GM19193 (cell line): ENCODE measurements at regions not wholly inside any gene's neighbourhood (a gene's known extent, or its start where the extent isn't known, plus 50 kb on each side); places are given as distances from the start of the nearest gene placed in this dataset.

Experiments used
- POLR2A ChIP-seq: IDR thresholded peaks from 4 replicates; pipeline ENCODE4 v1.6.1; 2011; ENCODE audit not compliant: insufficient read depth, insufficient read length; ENCODE audit errors: extremely low read depth

DNA sequence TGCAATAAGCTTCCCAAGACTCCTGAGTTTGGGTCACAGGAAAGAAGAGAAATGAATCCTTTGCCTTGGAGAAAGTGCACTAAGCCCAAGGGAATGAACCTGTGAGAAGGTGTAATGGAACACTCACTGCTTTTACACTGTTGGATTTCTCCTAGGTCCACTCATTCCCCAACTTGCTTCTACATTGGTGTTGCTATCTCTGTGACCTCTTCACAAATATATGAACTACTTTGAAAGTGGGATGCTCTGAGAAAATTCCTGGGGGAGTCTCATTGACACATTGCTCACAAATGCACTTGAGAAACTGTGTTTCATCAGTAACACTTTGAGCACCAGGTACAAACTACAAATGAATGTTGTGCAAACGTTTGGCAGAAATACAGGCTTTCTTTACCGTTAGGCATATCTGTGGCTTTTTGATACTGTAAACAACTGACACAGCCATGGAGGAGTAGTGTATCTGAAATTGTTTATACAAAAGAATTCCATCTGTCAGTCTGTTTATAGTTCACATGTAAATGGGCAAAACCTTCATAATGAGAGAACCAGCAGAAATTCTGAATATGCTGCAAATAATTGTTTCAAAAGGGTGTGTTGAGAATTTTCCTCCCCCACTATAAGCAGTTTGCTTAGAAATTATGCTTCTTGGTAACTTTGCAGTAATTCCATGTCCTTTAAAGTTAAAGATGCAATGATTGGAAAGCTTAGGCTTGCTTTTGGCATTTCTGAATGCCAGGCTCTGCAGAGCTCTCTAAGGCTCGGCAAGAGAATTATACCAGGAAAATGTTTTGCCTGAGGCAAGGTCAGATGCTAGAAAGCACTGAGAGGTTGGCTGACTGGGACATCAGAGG lies 348.5 kb upstream of the DDHD1 start:
- no peak for TF ChIP-seq POLR2A

DNA sequence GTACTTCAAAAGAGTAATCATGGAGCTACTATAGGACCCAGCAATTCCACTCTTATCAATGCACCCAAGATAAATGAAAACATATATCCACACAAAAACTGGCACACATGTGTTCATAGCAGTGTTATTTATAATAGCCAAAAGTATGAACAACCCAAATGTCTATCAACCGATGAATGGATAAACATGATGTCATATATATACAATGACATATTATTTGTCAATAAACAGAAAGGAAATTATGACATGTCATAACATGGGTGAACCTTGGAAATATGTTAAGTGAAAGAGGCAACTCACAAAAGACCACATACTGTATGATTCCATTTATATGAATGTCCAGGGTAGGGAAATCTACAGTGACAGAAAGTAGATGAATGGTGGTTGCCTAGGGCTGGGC lies 347.1 kb upstream of the DDHD1 start:
- TF ChIP-seq POLR2A, result no peak

GRCh38 chr14:53496668-53497067 lies 343.5 kb upstream of the DDHD1 start:
- no peak for TF ChIP-seq POLR2A

DNA sequence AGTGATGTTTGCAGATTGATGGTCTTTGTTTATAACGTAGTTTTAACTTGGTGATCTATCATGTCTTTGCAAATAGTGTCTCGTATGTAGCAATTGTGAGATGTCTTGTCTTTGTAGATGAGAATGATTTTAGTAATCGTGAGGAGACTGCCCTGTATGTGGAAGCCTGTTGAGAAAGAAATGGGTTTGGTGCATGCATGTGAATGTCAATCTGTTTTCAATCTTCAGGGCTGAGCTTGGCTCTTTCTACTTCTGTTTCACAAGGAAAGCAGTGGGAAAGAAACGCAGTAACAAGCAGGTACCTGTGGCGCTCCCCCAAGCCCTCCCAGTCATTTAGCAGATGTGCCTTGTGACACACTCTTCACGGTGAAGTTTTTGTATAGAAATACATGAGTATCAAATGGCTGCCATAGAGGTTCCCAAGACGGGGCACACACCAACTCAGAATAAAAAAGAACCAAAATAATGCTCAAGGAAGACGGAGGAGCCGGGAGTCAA lies 342.8 kb upstream of the DDHD1 start:
- TF ChIP-seq POLR2A, result no peak

GRCh38 chr14:53494587-53494986 lies 341.5 kb upstream of the DDHD1 start:
- no peak for TF ChIP-seq POLR2A

- TF ChIP-seq POLR2A, result no peak
These were observed 340.7 kb upstream of the DDHD1 start for GRCh38 chr14:53493860-53494259.

DNA sequence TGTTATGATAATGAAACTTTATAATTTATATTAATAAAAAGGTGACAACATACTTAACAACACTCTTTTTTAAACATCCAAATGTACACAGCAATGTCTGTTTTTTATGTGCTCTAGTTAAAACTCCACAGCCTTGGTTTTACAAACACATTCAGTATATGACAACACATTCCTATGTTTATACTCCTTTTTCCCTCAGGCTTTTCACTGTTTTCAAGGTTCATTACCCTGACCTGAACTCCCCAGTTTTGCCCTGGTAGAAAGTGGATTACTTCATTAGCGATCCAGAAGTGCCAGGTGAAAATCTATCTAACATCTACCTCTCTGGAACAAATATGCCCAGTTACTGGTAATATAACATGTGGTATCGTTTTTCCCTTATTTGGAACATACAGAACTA lies 340.2 kb upstream of the DDHD1 start:
- no peak for TF ChIP-seq POLR2A

DNA sequence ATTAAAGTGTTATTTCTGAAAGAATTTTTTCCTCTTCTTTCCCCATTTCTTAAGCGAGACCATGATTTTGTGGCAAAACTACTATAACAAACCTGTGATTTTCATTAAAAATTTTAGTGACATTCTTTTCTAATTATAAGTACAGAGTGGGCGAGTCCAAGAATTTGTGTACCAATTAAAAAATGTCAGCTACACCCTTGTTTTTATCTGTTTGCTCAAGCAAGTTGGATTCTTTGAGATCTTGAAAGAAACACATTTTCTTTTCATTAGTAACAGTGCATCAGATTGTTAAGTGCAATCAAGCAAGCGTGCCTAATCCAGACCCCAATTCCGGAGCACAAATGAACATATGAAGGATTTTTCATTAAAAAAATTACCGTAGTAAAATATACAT lies 338.8 kb upstream of the DDHD1 start:
- no peak for TF ChIP-seq POLR2A

GRCh38 chr14:53491256-53491883 lies 338.2 kb upstream of the DDHD1 start:
- no peak for TF ChIP-seq POLR2A

- no peak for TF ChIP-seq POLR2A
These were observed 325.1 kb upstream of the DDHD1 start for GRCh38 chr14:53478174-53478573.

DNA sequence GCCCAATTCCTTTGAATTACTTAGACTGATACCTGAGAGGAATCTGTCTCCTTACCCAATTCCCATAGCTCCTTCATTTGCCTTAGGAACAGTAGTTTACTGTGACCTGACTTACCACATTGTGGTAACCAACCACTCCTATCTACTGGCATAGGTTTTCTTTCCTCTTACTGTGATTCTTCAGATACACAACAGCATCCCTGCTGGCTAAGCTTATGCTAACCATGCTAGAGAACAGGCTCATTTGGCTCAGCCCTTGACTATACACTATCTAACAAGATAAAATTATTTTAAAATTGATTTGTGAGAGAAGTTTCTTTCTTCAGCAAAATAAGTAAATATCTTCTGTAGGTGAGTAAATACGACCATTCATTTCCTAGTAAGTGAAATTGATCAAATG lies 320.4 kb upstream of the DDHD1 start:
- no peak for TF ChIP-seq POLR2A

DNA sequence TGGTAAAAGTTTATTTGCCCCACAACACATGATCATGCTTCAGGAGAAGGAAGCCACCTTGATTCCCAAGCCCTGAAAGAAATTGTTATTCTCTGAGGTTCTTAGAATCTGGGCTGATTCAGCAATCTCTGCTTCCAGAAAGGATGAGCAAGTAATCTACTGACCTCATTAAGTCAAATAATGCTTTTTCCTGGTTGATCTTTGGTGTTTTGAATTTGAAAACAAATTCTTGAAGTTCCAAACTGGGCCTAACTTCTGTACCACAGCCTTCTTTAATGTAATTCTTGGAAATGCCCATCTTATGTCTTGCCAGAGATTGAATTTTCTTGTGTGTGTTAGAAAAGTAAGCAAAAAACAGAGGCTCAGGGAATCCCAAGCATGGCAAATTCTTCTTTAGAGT lies 319.2 kb upstream of the DDHD1 start:
- TF ChIP-seq POLR2A, result no peak

GRCh38 chr14:53470351-53471043 lies 317.4 kb upstream of the DDHD1 start:
- TF ChIP-seq POLR2A, result no peak

DNA sequence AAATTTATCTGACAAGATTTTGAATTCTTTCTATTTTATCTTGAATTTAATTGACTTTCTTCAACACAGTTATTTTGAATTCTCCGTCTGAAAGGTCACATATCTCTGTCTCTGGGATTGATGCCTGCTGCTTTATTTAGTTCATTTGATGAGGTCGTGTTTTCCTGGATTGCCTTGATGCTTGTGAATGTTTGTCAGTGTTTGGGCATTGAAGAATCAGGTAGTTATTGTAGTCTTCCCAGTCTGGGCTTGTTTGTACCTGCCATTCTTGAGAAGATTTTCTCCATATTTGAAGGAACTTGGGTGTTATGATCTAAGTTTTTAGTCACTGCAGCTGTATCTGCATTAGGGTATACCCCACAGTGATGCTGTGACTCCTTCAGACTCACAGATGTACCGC lies 315.8 kb upstream of the DDHD1 start:
- no peak for TF ChIP-seq POLR2A

- no peak for TF ChIP-seq POLR2A
These were observed 311.3 kb upstream of the DDHD1 start for GRCh38 chr14:53464376-53464775.
